HG03521 (cell line): ENCODE measurements at regions not wholly inside any gene's neighbourhood (a gene's known extent, or its start where the extent isn't known, plus 50 kb on each side); places are given as distances from the start of the nearest gene placed in this dataset.
"Not testable (repeated sequence)": the region's sequence is repeated elsewhere in the genome, so short reads cannot be mapped to it uniquely, and the experiment has no call there.

Experiments
- ATAC-seq: cut with Tn5 transposase; IDR thresholded peaks from one replicate; pipeline ENCODE4 v1.9.1; 2021; ENCODE audit warnings: mild to moderate bottlenecking, moderate library complexity; ENCODE audit not compliant: unreplicated experiment

DNA sequence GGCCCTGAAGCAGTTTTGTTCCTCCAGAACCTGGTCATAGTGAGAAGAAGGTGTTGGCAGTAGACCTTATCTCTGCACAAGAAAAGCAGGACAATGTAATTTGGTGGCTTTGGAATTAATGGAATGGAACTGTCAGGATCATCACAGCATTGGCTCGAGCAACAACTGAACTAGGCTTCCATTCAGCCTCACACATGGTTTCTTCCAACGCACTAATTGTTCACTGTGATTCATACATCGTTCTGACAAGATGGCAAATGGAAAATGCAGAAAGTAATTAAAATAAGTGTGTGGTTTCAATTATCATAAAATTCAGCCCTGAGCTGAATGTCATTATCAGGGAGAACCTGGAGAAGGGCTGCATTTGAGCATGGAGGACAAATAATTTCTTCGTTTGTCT is 80.6 kb downstream of the MFSD1 start:
- ATAC-seq = no peak

DNA sequence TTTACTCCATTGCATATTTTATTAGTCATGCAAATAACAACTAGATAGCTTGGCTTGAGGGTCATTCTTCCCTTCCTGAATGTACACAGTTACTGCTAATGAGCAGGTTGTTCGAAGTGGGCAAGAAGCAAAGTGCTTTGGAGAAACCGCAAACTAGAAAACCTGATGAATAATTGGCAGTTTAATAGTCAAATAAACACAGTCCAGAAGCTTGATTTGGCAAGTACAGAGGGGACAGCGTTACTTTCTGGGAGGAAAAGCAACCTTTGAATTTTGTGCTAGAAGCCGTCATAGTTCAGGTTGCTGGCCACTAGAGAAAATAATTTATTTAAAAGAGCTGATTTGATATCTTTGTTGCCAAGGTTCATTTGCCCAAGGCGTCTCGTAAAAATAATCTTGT is 94.9 kb downstream of the MFSD1 start:
- ATAC-seq = no peak

DNA sequence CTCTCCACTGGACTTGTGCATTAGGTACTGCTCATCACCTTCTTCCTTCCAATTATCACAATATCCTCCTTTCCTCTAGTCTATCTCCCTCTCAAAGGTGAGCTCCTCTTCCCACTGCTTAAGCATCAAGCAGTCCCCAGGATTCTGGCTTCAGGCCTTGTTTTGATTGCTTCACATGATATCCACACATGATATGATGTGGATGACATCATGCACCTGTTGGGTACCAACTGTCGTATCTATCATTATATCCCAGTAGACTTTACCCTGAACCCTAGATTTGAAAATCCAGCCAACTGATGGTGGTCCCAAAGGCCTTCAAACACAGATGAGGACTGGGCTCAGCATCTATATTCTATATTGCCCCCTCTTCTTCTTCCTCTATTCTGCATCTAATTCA is 104.9 kb downstream of the MFSD1 start:
- ATAC-seq = no peak

DNA sequence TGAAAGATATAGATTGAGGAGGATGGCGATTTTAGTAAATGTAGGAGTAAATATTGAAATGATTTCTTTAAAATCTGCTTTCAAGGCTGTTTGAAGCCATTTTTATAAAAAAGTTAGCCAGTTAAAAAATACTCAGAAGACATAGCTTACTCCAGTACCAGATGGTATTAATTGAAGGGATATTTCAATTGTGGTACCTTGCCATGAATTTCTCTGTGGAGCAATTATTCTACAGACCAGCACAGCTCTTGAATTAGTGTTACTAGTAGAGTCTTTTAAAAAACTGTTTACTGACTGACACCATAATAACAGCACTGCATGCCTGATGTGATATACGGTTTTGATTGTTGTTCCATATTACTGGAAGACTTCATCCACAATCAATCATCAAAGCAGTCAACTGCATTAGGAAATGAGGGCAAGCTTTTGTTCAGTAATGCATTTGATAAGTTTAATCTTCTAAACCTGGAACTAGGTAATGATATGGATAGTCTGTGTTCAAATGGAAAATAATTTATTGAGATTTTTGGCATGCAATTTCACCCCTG is 106.4 kb downstream of the MFSD1 start:
- ATAC-seq = no peak

DNA sequence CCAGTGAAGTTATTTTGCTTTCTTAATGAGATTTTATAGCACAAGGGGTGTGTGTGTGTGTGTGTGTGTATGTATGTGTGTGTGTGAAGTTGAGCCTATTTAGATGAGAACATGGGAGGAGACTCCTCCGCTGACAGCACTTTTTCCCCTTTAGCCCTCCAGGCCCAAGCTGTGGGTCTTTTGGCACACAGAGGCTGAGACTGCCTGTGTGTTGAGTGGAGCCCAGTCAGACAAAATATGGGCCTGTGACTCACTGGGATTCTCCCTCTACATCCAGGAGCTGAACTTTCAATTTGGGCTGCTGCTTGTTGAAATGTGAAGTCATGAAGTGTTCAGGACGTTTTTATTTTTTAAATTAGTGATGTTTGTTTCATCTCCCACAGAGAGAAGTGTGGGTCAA is 108.0 kb downstream of the MFSD1 start:
- no peak for ATAC-seq

DNA sequence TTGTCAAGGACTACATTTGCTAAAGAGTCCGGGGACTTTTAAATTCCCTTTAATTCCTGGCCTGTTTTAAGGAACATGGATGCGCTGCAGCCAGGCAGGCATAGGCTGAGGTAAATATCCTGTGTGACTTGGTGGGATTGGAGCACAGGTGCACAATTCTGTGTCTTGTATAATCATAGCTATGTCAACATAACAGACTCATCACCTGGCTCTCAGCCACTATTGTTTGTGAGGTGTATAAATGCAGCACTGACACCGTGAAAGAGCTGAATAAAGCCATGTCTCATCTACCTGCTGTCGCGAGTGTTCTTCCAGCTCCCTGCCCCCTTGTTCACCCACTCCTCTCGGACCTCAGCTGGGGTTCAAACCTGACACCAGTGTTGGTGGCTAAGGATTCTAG is 109.7 kb downstream of the MFSD1 start:
- ATAC-seq = no peak

DNA sequence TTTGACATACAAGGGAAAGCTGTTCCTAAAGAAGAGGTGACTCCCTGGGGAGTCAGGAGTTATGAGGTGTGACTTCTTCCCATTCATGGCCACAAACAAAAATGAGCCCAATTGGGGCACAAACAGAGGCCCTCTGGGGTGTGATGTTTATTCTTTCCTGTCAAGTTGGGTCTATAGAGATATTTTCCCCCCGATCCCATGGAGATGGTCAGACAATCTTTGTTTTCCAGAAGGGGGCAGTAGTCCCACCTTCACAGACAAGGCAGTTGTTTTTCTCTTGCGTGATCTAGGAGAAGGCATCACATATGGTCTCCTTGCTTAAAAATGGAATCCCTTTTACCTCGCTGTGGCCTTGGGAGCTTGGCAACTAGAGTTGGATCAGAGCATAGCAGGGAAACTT is 110.3 kb downstream of the MFSD1 start:
- ATAC-seq = no peak

DNA sequence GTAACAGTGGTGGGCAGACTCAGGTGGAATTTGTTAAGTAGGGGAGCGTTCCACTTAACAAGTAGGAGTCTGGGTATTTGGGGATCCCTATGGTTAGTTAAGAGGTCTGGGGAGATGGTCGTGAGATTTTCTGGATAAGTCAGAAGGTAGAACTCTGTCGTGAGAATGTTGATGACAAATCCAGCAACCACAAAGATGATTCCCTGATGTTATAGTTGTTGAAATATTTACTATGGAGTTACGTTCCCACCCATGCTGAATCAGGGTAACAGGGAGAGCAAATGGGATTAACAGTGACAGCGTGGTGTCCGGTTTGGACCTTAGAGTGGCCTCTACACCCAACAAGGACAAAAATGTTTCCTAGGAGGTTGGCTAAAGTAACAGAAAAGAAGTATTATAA is 110.8 kb downstream of the MFSD1 start:
- ATAC-seq = no peak

DNA sequence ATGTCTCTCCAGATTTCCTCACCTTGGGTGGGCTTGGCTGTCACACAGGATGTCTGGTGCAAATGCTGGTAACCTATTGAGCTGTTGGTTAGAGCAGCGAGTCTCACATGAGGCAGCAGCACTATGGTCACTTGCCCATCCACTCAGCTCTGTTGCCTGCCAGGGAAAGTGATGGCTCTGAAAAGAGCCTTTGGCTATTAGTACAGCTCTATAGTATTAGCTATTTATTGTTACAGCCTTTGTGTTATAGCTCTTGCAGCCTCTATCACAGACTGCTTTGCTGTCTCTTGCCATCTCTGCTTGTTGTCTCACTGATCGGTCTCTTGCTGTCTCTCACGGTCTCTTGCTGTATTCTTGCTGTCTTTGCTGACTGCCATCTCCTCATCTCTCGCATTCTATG is 114.3 kb downstream of the MFSD1 start:
- ATAC-seq = no peak

DNA sequence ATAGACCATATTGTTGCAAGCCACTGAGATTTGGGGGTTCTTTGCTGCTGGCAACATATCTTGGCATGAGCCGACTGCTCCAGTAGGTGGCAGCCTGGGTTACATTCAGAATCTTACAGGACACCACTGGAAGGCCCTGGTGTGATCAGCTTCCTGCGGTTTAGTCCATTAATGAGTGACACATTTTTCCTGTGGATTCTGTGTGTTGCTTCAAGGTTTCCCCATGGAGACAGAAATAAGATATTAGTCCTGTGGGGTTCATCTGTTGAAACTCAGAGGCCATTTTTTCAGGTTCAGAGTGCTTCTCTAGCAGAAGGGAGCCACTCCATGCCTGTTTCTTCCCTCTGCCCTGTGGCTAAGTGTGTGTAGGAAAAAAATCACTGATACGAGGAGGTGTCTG is 116.2 kb downstream of the MFSD1 start:
- peak; percentile 89 for ATAC-seq

DNA sequence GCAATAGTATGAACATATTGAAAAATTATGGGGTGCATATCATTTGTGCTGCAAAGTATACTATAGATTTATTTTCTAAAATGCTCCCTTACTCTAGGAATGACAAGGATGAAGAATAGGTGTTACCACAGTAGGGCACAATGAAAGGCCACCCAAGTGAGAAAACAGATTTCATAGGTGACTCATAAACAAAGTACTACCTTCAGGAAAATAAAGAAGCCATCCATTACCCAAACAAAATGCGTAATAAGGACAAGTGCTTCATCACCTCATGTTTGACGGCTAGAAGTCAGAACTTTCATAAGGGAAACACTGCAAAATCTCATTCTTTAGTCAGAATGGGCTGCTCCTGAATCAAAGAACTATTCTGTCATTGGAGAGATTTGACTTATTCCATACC is 116.6 kb downstream of the MFSD1 start:
- no peak for ATAC-seq

DNA sequence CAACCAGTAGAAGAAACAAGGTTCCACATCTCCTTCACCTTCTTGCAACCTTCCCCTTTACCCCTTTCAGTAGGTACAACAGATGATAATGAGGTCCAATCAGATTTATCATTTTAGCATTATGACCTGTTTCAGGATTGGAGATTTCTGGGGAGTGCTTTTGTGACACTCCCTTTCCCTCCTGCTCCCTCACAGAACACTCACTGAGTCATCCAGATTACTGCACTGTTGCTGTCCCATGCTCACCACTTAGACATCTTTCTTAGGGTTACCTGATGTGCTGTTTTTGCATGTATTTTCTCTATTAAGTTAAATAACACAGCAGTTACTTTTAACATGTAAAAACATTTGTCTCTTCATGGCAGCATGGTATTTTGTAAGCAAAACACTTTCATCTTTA is 118.5 kb downstream of the MFSD1 start:
- ATAC-seq = no peak

DNA sequence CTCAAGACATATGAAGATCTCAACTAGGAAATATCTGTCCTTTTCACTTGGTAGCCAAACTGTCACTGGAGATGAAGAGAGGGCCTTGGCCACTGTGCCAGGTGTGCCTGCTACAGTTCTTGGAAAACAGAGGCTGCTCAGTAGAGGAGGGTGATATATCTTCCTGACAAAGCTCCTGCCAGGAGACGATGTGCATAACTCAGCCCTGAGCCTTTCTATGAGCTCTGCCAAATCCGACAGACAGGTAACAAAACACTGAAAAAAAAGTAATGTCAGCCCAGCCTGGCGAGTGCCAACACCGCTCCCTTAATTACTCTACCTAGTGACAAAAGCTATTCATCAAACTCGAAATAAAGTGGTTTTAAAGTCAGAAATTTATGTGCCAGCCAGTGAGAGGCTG is 123.2 kb downstream of the MFSD1 start:
- ATAC-seq = no peak

DNA sequence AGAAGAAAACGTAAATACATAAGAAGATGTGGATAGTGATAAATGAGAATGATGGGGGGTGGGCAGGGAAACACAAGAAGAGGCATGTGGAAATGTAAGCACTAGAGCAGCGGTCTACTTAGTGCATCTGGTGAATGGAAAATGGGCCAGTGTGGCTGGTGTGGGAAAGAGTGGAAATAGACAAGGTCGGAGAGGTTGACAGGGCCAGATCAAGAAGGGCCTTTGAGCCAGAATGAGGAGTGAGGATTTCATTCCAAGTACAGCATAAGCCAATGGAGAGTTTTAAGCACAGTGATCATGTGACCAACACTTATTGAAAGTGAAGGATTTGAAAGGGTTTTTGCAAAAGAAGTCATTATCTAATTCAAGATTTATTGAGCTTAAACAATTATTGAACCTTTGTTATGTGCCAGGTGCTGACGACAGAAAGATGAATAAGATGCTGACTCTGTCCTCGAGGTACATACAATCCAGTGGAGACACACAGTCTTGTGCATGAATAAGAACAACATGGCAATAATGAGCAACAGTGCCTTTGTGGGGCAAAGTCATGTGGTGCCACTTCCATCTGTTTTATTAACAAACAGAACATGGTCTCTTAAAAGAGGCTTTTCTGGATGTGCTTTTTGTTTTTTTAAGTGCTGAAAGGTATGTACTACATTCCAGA is 124.1 kb downstream of the MFSD1 start:
- no peak for ATAC-seq

DNA sequence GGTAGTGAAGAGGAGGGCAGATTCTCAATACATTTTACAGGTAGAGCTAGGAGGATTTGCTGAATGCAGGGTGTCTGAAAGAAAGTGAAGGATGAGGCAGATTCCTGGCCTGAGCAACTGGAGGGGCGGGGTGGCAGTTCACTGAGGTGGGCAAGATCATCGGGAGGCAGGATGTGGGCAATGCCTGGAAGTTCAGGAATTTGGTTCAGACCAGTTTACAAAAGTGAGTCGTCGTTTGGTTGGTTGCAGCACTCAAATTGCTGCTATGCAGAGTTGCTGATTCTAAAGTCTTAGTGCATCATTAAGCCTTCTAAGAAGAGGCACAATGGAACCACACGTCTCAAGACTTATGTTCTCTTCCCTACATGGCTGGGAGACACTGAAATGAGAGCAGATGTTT is 134.0 kb downstream of the MFSD1 start:
- no peak for ATAC-seq

DNA sequence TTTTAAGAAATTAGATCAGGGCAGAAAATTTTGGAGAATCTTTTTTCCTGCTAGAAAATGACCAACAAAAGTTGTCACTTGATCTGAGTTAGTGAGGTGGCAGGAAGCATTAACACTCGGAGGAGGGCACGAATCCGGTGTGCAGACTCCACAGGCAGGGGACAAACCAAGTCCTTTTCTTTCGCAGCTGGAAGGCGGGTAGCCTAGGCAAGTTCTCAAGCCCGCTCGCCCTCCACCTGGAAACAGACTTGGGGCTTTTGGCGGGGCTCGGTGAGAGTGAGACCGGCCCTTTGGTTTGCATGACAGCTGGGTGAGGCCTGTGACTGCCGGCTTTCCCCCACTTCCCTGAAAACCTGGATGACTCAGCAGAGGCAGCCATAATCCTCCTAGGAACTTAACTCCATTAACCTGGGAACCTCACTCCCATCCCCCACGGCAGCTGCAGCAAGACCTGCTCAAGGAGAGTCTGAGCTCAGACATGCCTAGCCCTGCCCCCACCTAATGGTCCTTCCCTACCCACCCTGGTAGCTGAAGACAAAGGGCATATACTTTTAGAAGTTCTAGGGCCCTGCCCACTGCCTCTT is 134.8 kb downstream of the MFSD1 start:
- no peak for ATAC-seq

DNA sequence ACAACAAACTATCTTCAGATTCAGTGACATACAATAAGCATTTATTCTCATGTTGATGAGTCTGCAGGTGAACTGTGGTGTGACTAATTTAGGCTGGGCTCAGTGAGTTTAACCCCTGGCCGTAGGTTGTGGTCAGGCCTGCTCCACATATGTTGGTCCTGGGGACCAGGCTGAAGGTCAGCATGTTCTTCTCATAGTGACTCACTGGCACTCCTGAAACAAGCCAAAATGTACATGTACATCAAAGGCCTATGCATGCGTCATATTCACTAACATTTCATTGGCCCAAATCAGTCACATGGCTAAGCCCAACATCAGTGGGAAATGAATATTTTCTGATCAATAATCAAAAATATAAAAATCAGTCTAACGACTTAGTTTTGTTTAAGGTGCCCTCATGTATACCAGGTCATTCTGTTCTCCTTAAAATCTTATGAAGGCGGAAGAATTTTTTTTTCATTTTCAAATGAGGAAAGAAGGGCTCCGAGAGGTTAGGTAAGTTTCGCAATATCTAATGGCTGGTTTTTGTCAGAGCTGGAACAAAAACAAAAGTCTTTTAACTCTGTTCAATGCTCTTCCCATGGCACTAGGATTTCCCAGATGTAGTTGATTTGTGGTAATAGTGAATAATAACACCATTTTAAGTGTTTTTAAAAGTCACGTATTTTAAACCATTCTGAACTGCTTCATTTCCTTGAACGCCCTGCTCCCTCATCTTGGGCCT is 148.5 kb downstream of the MFSD1 start:
- no peak for ATAC-seq

DNA sequence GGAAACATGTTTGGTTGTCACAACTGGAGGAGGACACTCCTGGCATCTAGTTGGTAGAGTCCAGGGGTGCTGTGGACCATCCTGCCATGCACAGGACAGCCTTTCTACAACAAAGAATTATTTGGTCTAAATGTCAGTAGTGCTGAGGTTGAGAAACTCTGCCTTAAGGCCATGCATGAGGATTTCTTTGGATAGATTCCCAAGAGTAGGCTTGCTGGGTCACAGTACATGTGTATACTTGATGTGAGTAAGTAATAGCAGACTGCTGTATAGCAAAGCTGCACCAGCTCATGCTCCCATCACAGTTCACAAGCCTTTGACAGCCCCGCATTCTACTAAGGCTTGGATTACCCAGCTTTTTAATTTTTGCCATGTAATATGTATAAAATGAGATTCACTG is 151.3 kb downstream of the MFSD1 start:
- no peak for ATAC-seq

DNA sequence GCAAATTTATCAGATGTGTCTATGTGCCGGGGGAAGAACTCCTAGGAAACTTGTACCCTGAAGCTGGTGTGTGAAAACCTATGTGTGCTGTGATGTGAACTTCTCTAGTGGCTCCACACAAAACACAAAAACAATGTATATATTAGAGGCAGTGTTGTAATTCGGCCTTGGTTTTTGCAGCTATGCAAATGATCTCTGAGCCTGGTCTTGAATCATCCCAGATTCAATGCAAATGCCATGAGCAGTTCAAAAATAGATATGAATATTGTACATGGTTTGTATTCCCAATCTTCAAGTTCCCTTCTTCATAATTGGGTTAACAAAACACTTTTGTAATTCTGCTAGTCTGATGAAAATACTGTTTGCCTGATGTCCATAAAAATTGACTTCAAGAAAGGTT is 152.6 kb downstream of the MFSD1 start:
- ATAC-seq = no peak

DNA sequence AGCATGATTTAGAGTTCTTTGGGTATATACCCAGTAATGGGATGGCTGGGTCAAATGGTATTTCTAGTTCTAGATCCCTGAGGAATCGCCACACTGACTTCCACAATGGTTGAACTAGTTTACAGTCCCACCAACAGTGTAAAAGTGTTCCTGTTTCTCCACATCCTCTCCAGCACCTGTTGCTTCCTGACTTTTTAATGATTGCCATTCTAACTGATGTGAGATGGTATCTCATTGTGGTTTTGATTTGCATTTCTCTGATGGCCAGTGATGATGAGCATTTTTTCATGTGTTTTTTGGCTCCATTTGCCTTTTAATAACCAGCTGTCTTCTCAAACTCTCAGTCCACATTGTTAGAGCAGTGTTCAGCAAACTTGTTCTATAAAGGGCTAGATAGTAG is 155.9 kb downstream of the MFSD1 start:
- ATAC-seq = not testable (repeated sequence)

DNA sequence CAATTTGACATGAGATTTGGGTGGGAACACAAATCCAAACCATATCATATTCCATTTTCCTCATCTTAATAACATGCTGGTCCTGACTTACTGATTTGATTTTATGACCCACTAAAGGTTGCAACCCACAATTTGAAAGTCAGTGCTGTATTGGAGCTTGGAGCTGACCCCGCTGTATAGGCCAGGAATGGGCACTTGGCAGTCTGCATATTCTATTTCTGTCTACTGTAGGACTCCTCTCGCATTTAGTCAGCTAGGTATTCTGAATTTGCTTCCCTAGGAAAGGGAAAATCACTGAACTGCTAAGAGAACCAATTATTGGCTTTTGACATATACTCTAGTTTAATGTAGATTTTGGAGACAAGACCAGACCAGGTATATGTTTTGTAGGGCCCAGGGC is 157.0 kb downstream of the MFSD1 start:
- ATAC-seq = no peak

DNA sequence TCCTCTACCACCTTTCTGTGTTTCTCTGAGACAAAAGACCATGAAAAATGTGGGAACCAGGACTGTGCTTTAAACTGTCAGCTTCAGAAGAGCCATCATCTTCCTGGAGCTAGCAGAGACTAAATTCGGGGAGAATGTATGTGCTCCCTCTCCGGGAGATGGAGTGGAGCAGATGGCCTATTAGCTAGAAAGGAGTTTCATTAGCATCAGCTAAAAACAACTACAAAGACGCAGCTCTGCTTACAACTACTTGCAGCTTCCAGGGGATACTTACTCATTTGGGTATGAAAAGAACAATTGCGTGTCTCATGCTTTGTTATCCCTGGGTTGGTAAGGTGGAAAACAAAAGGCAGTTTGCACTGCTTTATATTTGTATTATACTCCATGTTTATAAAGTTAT is 159.6 kb downstream of the MFSD1 start:
- no peak for ATAC-seq
